K562 (cell line): ENCODE measurements at regions not wholly inside any gene's neighbourhood (a gene's known extent, or its start where the extent isn't known, plus 50 kb on each side); places are given as distances from the start of the nearest gene placed in this dataset.

ENCODE experiments used
- BHLHE40 ChIP-seq: IDR thresholded peaks from 2 replicates; pipeline ENCODE4 v1.6.1; 2011; ENCODE audit warnings: low read length, improper control_type of control experiment
- POLR2A ChIP-seq: fragments of 450-650 bp; conservative IDR thresholded peaks from 2 replicates; pipeline ENCODE4 v1.6.1; 2016
- POLR2AphosphoS5 ChIP-seq: IDR thresholded peaks from 2 replicates; pipeline ENCODE4 v1.6.1; 2011; ENCODE audit warnings: mild to moderate bottlenecking, low read depth, low read length, moderate library complexity; ENCODE audit not compliant: control insufficient read depth, insufficient read depth
- SUPT5H ChIP-seq: fragments of 450-650 bp; IDR thresholded peaks from 2 replicates; pipeline ENCODE4 v1.6.1; 2016
- TF ChIP-seq, protein P1 (sequence below), 3 experiments: IDR thresholded peaks in 2 of 3; conservative IDR thresholded peaks in 1 of 3; 2 replicates each; pipeline ENCODE4 v1.5.1; 2011 to 2012; ENCODE audit warnings: low read length in 3 of 3, mild to moderate bottlenecking in 3 of 3, control low read depth in 2 of 3, improper control_type of control experiment in 1 of 3, inconsistent platforms in 1 of 3, low read depth in 1 of 3, mixed read lengths in 1 of 3, moderate library complexity in 1 of 3; ENCODE audit not compliant: insufficient read depth in 2 of 3
- TF ChIP-seq, protein P2 (sequence below): IDR thresholded peaks from 2 replicates; pipeline ENCODE4 v1.6.1; 2011; ENCODE audit not compliant: insufficient read length; ENCODE audit errors: extremely low read depth
- TF ChIP-seq, protein P3 (sequence below), 2 experiments: fragments of 450-650 bp; IDR thresholded peaks; 2 replicates each; pipeline ENCODE4 v1.6.1; 2016; ENCODE audit warnings: mild to moderate bottlenecking in 2 of 2, borderline replicate concordance in 1 of 2, low read depth in 1 of 2, moderate library complexity in 1 of 2

DNA sequence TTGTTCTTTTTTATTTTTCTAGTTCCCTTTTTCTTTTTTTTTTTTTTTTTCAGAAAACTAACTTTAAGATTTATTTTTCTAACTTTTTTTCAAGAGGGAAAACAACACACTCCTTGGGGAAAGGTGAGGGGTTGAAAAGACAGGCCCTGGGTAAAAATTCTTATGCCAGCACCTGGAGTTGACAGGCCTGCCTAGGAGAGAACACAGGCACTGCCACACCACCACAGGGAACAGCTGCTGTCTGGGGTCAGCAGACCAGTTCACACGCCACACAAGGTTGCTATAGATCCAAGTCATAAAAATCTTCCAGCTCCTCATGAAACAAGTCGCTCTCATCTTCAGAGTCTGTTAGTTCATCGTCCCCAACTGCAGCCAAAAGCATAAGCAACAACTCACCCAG, 246.4 kb downstream of the C12orf50 start:
- TF ChIP-seq, protein P1, sequence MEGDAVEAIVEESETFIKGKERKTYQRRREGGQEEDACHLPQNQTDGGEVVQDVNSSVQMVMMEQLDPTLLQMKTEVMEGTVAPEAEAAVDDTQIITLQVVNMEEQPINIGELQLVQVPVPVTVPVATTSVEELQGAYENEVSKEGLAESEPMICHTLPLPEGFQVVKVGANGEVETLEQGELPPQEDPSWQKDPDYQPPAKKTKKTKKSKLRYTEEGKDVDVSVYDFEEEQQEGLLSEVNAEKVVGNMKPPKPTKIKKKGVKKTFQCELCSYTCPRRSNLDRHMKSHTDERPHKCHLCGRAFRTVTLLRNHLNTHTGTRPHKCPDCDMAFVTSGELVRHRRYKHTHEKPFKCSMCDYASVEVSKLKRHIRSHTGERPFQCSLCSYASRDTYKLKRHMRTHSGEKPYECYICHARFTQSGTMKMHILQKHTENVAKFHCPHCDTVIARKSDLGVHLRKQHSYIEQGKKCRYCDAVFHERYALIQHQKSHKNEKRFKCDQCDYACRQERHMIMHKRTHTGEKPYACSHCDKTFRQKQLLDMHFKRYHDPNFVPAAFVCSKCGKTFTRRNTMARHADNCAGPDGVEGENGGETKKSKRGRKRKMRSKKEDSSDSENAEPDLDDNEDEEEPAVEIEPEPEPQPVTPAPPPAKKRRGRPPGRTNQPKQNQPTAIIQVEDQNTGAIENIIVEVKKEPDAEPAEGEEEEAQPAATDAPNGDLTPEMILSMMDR (IDR thresholded peaks at IDR 0.05 in 2 of 3, conservative IDR thresholded peaks at IDR 0.05 in 1 of 3; ENCODE audit: insufficient read depth in 2 of 3, low read depth in 1 of 3, low read length in 3 of 3), result no peak
- TF ChIP-seq SUPT5H (no peak), BHLHE40 (no peak), POLR2AphosphoS5 (no peak), POLR2A (no peak)
- TF ChIP-seq, protein P2, sequence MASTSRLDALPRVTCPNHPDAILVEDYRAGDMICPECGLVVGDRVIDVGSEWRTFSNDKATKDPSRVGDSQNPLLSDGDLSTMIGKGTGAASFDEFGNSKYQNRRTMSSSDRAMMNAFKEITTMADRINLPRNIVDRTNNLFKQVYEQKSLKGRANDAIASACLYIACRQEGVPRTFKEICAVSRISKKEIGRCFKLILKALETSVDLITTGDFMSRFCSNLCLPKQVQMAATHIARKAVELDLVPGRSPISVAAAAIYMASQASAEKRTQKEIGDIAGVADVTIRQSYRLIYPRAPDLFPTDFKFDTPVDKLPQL, result no peak
- TF ChIP-seq, protein P3, sequence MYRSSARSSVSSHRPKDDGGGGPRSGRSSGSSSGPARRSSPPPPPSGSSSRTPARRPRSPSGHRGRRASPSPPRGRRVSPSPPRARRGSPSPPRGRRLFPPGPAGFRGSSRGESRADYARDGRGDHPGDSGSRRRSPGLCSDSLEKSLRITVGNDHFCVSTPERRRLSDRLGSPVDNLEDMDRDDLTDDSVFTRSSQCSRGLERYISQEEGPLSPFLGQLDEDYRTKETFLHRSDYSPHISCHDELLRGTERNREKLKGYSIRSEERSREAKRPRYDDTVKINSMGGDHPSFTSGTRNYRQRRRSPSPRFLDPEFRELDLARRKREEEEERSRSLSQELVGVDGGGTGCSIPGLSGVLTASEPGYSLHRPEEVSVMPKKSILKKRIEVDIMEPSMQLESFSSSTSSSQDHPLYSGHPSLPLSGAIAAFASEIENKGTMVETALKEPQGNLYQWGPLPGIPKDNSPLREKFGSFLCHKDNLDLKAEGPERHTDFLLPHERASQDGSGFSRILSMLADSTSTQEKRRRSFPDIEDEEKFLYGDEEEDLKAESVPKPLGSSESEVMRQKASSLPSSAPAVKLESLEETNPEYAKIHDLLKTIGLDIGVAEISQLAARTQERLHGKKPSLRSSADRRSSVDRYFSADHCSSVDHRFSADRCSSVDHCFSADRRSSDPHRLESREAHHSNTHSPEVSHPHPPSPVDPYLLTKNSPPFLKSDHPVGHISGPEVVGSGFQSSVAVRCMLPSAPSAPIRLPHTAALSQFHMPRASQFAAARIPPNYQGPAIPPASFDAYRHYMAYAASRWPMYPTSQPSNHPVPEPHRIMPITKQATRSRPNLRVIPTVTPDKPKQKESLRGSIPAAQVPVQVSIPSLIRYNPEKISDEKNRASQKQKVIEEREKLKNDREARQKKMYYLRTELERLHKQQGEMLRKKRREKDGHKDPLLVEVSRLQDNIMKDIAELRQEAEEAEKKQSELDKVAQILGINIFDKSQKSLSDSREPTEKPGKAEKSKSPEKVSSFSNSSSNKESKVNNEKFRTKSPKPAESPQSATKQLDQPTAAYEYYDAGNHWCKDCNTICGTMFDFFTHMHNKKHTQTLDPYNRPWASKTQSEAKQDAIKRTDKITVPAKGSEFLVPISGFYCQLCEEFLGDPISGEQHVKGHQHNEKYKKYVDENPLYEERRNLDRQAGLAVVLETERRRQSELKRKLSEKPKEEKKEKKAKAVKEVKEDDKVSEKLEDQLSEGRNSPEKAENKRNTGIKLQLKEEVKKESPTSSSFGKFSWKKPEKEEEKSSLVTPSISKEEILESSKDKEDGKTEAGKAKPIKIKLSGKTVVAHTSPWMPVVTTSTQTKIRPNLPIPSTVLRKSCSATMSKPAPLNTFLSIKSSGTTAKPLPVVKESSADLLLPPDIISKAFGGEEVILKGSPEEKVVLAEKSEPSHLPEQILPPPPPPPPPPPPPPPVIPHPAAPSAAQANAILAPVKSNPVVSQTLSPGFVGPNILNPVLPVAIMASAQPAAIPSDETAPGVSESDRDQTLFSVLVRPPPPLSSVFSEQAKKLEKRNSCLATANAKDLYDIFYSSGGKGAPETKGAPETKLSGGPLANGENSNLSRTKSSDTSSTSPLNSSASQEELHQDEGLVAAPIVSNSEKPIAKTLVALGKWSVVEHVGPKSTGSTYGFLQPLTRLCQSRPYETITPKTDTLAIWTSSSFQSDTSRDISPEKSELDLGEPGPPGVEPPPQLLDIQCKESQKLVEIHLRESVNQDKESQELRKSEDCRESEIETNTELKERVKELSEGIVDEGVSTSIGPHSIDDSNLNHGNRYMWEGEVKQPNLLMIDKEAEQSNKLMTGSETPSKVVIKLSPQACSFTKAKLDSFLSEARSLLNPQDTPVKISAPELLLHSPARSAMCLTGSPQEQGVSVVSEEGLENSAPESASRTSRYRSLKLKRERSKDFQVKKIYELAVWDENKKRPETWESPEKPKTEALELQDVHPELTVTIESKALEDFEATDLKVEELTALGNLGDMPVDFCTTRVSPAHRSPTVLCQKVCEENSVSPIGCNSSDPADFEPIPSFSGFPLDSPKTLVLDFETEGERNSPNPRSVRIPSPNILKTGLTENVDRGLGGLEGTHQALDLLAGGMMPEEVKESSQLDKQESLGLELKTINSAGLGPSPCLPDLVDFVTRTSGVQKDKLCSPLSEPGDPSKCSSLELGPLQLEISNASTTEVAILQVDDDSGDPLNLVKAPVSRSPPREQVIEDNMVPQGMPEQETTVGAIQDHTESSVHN (IDR thresholded peaks at IDR 0.05; ENCODE audit: borderline replicate concordance in 1 of 2, low read depth in 1 of 2), result no peak
